ENCODE measurements at regions not wholly inside any gene's neighbourhood (a gene's known extent, or its start where the extent isn't known, plus 50 kb on each side); places are given as distances from the start of the nearest gene placed in this dataset.

DNA sequence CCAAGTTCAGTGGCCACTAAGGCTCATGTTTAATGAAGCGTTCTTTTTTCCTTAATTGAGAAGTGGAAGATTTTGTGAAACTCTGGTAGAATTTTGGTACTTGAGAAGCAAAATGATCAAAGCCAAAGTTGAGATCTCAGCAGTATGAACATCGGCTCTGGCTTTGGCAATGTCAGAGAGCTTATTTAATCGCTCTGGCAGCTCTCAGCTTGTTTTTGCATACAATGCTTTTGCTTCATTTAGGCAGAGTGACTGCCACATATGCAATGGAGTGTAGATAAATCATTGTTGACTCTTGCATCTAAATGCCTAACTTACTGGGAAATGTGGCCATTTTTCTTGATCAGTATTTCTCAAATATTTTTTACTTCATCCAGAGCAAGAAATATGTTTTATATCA is 135.7 kb downstream of the AASDH start:
- Histone ChIP-seq H3K27me3 (peaks cover 0 to 4% (median 0%) of the 10 kb centered on the region in 7 donors), H3K36me3 (no peaks in the 10 kb centered on the region), H3K4me3 (no peak overlapping the region), H3K27ac (no peak overlapping the region), H3K4me1 (no peaks in the 10 kb centered on the region), H3K9me3 (no peaks in the 10 kb centered on the region)
- whole genome bisulfite sequencing, 2 donors, result 88% methylated on average over 3 of the region's 3 CpGs
- TF ChIP-seq, protein P1, sequence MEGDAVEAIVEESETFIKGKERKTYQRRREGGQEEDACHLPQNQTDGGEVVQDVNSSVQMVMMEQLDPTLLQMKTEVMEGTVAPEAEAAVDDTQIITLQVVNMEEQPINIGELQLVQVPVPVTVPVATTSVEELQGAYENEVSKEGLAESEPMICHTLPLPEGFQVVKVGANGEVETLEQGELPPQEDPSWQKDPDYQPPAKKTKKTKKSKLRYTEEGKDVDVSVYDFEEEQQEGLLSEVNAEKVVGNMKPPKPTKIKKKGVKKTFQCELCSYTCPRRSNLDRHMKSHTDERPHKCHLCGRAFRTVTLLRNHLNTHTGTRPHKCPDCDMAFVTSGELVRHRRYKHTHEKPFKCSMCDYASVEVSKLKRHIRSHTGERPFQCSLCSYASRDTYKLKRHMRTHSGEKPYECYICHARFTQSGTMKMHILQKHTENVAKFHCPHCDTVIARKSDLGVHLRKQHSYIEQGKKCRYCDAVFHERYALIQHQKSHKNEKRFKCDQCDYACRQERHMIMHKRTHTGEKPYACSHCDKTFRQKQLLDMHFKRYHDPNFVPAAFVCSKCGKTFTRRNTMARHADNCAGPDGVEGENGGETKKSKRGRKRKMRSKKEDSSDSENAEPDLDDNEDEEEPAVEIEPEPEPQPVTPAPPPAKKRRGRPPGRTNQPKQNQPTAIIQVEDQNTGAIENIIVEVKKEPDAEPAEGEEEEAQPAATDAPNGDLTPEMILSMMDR (IDR thresholded peaks at IDR 0.05), result no peak
- DNase-seq (no peak), ATAC-seq (no peak)
- intact Hi-C loops (cut with DNase I), result no loop called here

DNA sequence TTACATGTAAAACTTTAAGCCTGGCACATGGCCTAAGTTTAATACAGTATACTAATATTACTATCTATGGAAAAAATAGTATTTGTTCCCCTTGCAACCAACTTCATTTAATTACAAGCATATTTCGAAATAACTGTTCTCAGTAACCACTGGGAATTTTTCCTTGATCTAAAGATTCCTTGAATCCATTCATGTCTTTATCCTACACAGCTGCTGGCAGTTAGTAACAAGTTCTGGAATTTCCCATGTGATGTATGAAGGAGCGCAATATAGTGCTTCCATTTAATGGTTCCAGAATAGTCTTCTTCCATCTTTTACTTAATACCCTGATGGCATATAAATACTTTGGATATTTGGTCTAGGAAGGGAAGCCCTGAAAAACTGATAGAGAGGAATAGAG is 136.5 kb downstream of the AASDH start:
- Histone ChIP-seq H3K27ac (no peak overlapping the region), H3K27me3 (peaks cover 0 to 4% (median 0%) of the 10 kb centered on the region in 7 donors), H3K4me3 (no peak overlapping the region), H3K4me1 (no peaks in the 10 kb centered on the region), H3K36me3 (no peaks in the 10 kb centered on the region), H3K9me3 (no peaks in the 10 kb centered on the region)
- TF ChIP-seq, protein P1 (IDR thresholded peaks at IDR 0.05), result no peak
- WGBS, 2 donors, result 80 to 89% methylated on average over 2 of the region's 2 CpGs
- DNase-seq (no peak), ATAC-seq (no peak)
- intact Hi-C loops (cut with DNase I), result no loop called here

DNA sequence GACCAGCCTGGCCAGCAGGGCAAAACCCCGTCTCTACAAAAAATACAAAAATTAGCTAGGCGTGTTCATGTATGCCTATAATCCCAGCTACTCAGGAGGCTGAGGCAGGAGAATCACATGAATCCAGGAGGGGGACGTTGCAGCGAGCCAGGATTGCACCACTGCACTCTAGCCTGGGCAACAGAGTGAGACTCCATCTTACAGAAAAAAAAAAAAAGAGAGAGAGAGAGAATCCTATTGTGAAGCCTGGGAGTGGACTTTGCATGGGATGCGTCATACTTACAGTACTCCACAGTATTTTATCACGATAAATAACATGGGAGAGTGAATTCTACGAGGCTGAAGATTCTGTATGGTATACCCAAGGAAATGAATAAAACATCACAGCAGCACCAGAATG is 139.6 kb downstream of the AASDH start:
- ATAC-seq (no peak), DNase-seq (no peak)
- Histone ChIP-seq H3K9me3 (no peaks in the 10 kb centered on the region), H3K27ac (no peak overlapping the region), H3K36me3 (no peaks in the 10 kb centered on the region), H3K27me3 (peaks cover 0 to 5% (median 0%) of the 10 kb centered on the region in 7 donors), H3K4me3 (no peak overlapping the region), H3K4me1 (no peaks in the 10 kb centered on the region)
- WGBS, 2 donors, result 79 to 86% methylated on average over 7 of the region's 7 CpGs
- TF ChIP-seq, protein P1 (IDR thresholded peaks at IDR 0.05), result no peak
- intact Hi-C loops (cut with DNase I), result no loop called here

DNA sequence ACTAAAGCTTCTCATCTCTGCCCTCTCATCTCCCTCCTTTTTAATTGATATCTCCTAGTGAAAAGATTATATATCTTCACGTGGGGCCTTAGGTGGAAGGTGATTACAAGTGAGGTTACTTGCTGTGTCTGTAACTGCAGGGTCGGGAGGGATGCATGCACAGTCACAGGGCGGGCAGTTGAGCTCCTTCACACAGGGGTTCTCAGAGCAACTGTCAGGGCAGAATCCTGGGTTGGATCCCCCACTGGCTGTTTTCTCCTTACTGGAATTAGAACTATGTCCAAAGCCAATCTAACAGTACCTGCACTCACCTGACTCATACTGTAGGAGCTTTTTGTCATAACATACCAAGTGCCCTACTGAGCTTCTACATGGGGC is 141.1 kb downstream of the AASDH start:
- DNase-seq (no peak), ATAC-seq (no peak)
- Histone ChIP-seq H3K4me3 (no peak overlapping the region), H3K4me1 (no peaks in the 10 kb centered on the region), H3K36me3 (no peaks in the 10 kb centered on the region), H3K27ac (no peak overlapping the region), H3K9me3 (no peaks in the 10 kb centered on the region), H3K27me3 (peaks cover 0 to 2% (median 0%) of the 10 kb centered on the region in 7 donors)
- TF ChIP-seq, protein P1 (IDR thresholded peaks at IDR 0.05), result no peak
- intact Hi-C loops (cut with DNase I), result no loop called here
- 63 to 83% methylated on average over 3 of the region's 3 CpGs for WGBS, 2 donors

All from heart right ventricle (tissue), 16 donors.